GM12865 (cell line): ENCODE measurements at regions not wholly inside any gene's neighbourhood (a gene's known extent, or its start where the extent isn't known, plus 50 kb on each side); places are given as distances from the start of the nearest gene placed in this dataset.

Experiments
- DNase-seq: peaks from one replicate; pipeline ENCODE4 v3.0.0; 2010; ENCODE audit warnings: low read depth
- H3K4me3 ChIP-seq: 2 replicates; pipeline ENCODE4 v1.5.1; 2011; ENCODE audit warnings: mild to moderate bottlenecking, low read depth, low read length, control low read depth
- CTCF ChIP-seq: IDR thresholded peaks from 2 replicates; pipeline ENCODE4 v1.5.1; 2011; ENCODE audit warnings: low read length, control low read depth, low read depth, inconsistent platforms; ENCODE audit not compliant: insufficient read depth; ENCODE audit errors: missing control alignments

DNA sequence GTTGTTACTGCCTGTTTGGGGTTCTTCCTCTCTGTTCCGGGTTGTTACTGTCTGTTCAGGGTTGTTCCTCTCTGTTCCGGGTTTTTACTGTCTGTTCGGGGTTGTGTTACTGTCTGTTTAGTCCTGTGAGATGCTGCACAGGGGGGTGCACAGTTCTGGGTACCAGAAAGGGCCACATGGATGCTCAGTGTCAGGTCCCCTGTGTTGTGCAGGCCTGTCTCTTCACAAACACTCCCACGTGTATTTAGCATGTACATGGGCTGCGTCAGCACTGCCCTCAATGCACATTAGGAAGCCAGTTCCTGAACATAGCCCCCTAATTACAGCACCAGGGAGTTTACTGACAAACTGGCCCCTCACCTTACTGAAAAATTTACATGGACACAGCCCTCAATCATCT lies 118.5 kb downstream of the DLL1 start:
- no peak for TF ChIP-seq CTCF
- DNase-seq: no peak
- no peak overlapping the region for H3K4me3 ChIP-seq

- TF ChIP-seq CTCF: no peak
These were observed 123.2 kb downstream of the DLL1 start for GRCh38 chr6:170167657-170168159.

DNA sequence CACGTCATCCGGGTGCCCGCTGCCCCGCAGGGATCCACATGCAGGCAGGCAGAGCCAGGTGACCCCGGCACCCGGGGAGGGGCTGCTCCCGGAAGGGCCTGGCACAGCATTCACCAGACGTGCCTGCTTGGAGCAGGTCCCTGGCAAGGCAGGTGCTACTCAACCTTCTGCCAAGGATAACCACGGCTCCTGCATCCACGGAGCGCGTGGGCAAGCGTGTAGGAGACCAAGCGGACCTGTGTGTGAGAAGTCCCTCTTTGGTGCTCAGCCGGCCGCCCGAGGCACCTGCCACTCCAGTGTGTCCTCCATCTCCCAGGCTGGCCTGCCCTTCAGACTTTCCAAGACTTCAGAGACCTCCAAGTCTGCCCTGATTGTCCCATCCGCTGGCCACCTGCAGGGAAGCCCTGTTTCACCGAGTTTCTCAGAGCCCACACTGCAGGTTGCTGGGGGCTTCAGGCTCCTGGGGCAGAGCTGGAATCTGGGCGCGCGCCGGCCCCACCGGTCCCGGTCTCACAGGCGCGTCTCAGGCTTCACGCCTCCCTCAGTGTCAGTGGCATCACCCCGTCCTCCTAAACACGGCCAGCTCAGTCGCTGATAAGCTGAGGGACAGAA lies 124.3 kb downstream of the DLL1 start:
- H3K4me3 ChIP-seq: no peak overlapping the region
- TF ChIP-seq CTCF: no peak
- no peak for DNase-seq

More at GRCh38 chr6:170167657-170168159, 123.2 kb downstream of the DLL1 start:
- no peak for DNase-seq
- no peak overlapping the region for H3K4me3 ChIP-seq

GRCh38 chr6:170165471-170166117 lies 125.3 kb downstream of the DLL1 start:
- DNase-seq: no peak
- TF ChIP-seq CTCF: no peak
- H3K4me3 ChIP-seq: no peak overlapping the region

DNA sequence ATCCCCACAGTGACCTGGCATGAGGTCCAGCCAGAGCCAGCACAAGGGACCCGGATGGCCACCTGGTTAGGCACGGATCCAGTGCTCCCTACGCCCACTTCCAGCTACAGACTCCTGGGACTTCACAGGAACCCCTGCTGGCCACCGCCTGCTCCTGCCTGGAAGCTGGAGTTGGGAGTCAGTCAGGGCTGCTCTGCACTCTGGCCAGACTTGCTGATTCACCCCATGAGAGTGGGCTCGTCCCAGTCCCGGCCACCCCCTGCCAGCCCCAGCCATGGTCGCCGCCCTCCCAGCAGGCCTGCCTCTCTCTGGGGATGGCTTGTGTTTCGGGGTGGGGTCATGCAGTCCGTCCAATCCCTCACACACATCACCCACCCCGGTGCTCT lies 125.8 kb downstream of the DLL1 start:
- no peak for TF ChIP-seq CTCF
- H3K4me3 ChIP-seq: no peak overlapping the region
- DNase-seq: no peak

DNA sequence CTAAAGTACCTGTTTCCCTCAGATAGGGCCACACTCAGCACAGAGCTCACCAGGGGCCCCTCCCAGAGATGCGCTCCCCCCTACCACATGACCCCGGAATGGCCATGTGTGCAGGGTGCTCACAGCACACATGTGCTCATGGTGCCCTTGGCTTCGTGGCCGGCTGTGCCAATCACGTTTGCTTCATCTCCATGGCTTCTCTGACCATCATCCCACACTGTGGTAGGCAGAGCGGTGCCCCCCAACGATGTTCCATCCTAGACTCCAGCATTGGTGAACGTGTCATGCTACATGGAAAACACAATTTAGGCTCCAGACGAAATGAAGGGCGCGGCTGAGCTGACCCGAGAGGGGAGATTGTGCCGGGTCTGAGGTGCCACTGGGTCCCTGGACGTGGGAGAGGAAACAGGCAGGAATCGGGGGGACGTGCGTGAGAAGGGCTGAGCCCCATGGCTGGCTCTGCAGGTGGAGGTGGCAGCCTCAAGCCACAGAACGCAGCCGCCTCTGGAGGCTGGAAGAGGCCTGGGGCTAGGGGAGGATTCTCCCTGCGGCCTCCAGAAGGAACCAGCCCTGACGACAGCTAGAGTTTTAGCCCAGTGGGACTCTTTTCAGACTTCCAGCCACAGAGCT lies 126.5 kb downstream of the DLL1 start:
- no peak for DNase-seq
- no peak overlapping the region for H3K4me3 ChIP-seq
- TF ChIP-seq CTCF: no peak
